Suprapubic skin (tissue), 4 donors: ENCODE measurements at regions not wholly inside any gene's neighbourhood (a gene's known extent, or its start where the extent isn't known, plus 50 kb on each side); places are given as distances from the start of the nearest gene placed in this dataset.

ENCODE experiments used
- DNase-seq, 2 donors: peaks; one replicate each; pipeline ENCODE4 v3.0.0-alpha.2; 2019; ENCODE audit warnings: low spot score in 2 of 2
- H3K27ac ChIP-seq: fragments of 200-600 bp; sonication (generic); one replicate; pipeline ENCODE4 v1.5.1; 2019
- H3K27me3 ChIP-seq: fragments of 200-600 bp; sonication (generic); one replicate; pipeline ENCODE4 v1.5.1; 2019
- H3K36me3 ChIP-seq: fragments of 200-600 bp; sonication (generic); one replicate; pipeline ENCODE4 v1.5.1; 2019
- H3K4me1 ChIP-seq: fragments of 200-600 bp; sonication (generic); one replicate; pipeline ENCODE4 v1.5.1; 2019
- H3K4me3 ChIP-seq: fragments of 200-600 bp; sonication (generic); one replicate; pipeline ENCODE4 v1.5.1; 2019; ENCODE audit warnings: mild to moderate bottlenecking
- H3K9me3 ChIP-seq: fragments of 200-600 bp; sonication (generic); one replicate; pipeline ENCODE4 v1.5.1; 2019
- EP300 ChIP-seq: sonication (generic); formaldehyde crosslinking; IDR thresholded peaks from one replicate; pipeline ENCODE4 v1.6.1; 2017; ENCODE audit warnings: antibody characterized with exemption
- POLR2A ChIP-seq, 2 donors: fragments of 450-650 bp; IDR thresholded peaks; one replicate each; pipeline ENCODE4 v1.6.1; 2017; ENCODE audit warnings: antibody characterized with exemption in 2 of 2, mild to moderate bottlenecking in 2 of 2, moderate library complexity in 2 of 2
- POLR2AphosphoS5 ChIP-seq, 3 donors: sonication (generic); formaldehyde crosslinking; IDR thresholded peaks; one replicate each; pipeline ENCODE4 v1.6.1; 2017; ENCODE audit warnings: antibody characterized with exemption in 3 of 3
- WGBS: methylation state at CpG from one replicate; pipeline ENCODE4 v1.1.5; 2018; 5-methylcytosine and 5-hydroxymethylcytosine counted together
- TF ChIP-seq, protein P1 (sequence below), 2 donors: fragments of 200-600 bp in 1 of 2; fragments of 450-650 bp in 1 of 2; sonication (generic) in 1 of 2; IDR thresholded peaks; one replicate each; pipeline ENCODE4 v1.5.1; 2016 to 2019; ENCODE audit warnings: antibody characterized with exemption in 2 of 2, mild to moderate bottlenecking in 1 of 2, moderate library complexity in 1 of 2

DNA sequence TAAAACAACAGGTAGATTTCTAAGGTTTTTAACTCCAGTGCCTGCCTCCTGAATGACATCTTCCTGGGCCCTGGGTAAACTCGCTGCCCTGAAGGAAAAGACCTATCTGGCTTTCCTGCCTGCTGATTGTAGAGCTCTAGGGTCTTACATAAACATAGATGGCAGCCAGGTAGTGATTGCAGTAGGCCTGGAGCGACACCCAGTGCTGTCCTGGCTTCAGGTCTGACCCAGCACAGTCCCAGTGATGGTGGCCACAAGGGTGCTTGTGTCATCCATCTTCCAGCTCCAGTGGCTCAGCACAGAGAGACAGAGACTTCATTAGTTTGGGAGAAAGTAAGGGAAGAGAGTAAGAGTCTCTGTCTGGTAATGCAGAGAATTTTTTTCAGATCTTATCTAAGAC lies 542.9 kb upstream of the IMPG1 start:
- H3K4me3 ChIP-seq = no peak overlapping the region
- no peaks in the 10 kb centered on the region for H3K4me1 ChIP-seq
- no peaks in the 10 kb centered on the region for H3K9me3 ChIP-seq
- no peaks in the 10 kb centered on the region for H3K27me3 ChIP-seq
- H3K36me3 ChIP-seq = no peaks in the 10 kb centered on the region
- TF ChIP-seq POLR2A (IDR thresholded peaks at IDR 0.05) (no peak), POLR2AphosphoS5 (IDR thresholded peaks at IDR 0.05) (no peak), EP300 (no peak)
- TF ChIP-seq, protein P1, sequence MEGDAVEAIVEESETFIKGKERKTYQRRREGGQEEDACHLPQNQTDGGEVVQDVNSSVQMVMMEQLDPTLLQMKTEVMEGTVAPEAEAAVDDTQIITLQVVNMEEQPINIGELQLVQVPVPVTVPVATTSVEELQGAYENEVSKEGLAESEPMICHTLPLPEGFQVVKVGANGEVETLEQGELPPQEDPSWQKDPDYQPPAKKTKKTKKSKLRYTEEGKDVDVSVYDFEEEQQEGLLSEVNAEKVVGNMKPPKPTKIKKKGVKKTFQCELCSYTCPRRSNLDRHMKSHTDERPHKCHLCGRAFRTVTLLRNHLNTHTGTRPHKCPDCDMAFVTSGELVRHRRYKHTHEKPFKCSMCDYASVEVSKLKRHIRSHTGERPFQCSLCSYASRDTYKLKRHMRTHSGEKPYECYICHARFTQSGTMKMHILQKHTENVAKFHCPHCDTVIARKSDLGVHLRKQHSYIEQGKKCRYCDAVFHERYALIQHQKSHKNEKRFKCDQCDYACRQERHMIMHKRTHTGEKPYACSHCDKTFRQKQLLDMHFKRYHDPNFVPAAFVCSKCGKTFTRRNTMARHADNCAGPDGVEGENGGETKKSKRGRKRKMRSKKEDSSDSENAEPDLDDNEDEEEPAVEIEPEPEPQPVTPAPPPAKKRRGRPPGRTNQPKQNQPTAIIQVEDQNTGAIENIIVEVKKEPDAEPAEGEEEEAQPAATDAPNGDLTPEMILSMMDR (IDR thresholded peaks at IDR 0.05) = no peak
- WGBS = 97% methylated on average over 2 of the region's 2 CpGs
- DNase-seq = no peak
- no peak overlapping the region for H3K27ac ChIP-seq

DNA sequence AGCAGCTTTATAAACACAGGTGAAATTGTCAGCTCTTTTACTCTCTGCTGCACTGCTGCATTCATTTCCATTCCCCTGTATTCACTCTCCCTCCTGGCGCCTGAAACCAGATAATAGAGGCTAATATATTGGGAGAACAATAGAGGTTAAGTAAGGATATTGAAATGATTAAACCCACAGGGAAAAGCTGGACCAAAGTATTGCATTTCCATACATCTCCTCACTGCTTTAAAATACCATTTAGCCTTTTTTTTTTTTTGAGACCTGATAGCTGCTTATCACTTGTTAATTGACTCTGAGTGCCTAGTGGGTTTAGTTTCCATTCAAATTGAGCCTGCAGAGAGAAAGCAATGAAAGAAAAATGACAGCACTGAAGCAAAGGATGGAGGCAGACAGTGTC lies 540.5 kb upstream of the IMPG1 start:
- H3K36me3 ChIP-seq = no peaks in the 10 kb centered on the region
- H3K27me3 ChIP-seq = no peaks in the 10 kb centered on the region
- TF ChIP-seq POLR2AphosphoS5 (IDR thresholded peaks at IDR 0.05) (no peak), POLR2A (IDR thresholded peaks at IDR 0.05) (no peak), EP300 (no peak)
- TF ChIP-seq, protein P1 (IDR thresholded peaks at IDR 0.05) = no peak
- no peak overlapping the region for H3K4me3 ChIP-seq
- WGBS = 61% methylated on average over 1 of the region's 1 CpG
- no peaks in the 10 kb centered on the region for H3K9me3 ChIP-seq
- no peak overlapping the region for H3K27ac ChIP-seq
- no peak for DNase-seq
- no peaks in the 10 kb centered on the region for H3K4me1 ChIP-seq

DNA sequence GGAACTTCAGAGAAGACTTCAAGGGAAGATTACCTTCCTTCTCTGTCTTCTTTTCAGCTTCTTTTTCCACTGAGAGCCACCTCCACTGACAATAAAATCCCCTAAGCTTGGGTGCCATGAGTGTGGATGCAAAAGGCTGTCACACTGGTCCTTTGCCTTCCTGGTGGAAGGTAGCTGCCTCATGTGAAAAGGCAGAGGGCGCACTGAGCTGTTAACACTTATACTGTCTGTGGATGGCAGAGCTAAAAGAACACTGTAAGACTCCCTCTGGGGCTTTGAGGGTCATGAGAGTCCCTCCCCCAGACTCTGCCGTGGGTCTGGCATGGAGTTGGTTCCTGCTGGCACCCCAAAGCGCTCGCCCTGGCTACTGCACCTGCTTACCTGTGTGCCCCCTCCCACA lies 536.7 kb upstream of the IMPG1 start:
- H3K27ac ChIP-seq = no peak overlapping the region
- WGBS = 100% methylated on average over 2 of the region's 4 CpGs
- H3K4me3 ChIP-seq = no peak overlapping the region
- no peak for TF ChIP-seq EP300
- H3K9me3 ChIP-seq = no peaks in the 10 kb centered on the region
- no peak for DNase-seq
- H3K27me3 ChIP-seq = no peaks in the 10 kb centered on the region
- H3K4me1 ChIP-seq = no peaks in the 10 kb centered on the region
- H3K36me3 ChIP-seq = no peaks in the 10 kb centered on the region

DNA sequence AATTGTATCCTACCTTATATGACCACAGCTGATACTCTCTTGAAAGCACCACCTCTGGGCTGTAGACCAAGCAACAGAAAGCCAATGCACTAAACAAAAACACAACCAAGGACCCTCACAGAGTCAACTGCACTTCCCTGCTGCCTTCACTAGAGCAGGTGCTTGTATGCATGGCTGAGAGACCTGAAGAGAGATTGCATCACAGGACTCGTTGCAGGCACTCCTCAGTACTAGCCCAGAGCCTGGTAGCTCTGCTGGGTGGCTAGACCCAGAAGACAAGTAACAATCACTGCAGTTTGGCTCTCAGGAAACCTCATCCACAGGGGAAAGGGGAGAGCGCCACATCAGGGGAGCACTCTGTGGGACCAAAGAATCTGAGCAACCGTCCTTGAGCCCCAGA lies 521.6 kb upstream of the IMPG1 start:
- 65% methylated on average over 3 of the region's 3 CpGs for WGBS
- no peak for DNase-seq

DNA sequence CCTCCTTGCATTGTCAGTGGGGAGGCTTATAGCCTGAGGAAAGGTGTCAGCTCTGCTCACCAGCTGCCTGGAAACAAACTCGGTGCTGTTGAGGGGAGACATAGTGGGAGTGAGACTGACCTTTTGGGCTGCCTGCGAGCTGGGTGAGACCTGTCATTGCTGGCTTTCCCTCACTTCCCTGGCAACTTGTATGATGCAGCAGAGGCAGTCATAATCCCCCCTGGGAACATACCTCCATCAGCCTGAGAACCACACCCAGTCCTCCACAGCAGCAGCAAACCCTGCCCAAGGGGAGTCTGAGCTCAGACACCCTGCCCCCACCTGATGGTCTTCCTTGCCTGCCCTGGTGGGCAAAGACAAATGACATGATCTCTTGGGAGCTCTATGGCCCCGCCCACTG lies 521.2 kb upstream of the IMPG1 start:
- 100% methylated on average over 1 of the region's 3 CpGs for WGBS
- TF ChIP-seq, protein P1 (IDR thresholded peaks at IDR 0.05) = no peak
- no peak for TF ChIP-seq POLR2AphosphoS5 (IDR thresholded peaks at IDR 0.05)
- no peak for TF ChIP-seq EP300
- Histone ChIP-seq H3K4me1 (no peaks in the 10 kb centered on the region), H3K9me3 (no peaks in the 10 kb centered on the region), H3K27ac (no peak overlapping the region), H3K4me3 (no peak overlapping the region), H3K36me3 (no peaks in the 10 kb centered on the region), H3K27me3 (no peaks in the 10 kb centered on the region)
- no peak for DNase-seq

More for the DNA sequence above, 521.6 kb upstream of the IMPG1 start:
- Histone ChIP-seq H3K27ac (no peak overlapping the region), H3K27me3 (no peaks in the 10 kb centered on the region), H3K36me3 (no peaks in the 10 kb centered on the region), H3K4me3 (no peak overlapping the region), H3K4me1 (no peaks in the 10 kb centered on the region), H3K9me3 (no peaks in the 10 kb centered on the region)
- TF ChIP-seq POLR2A (IDR thresholded peaks at IDR 0.05) (no peak), POLR2AphosphoS5 (IDR thresholded peaks at IDR 0.05) (no peak), EP300 (no peak)
- TF ChIP-seq, protein P1 (IDR thresholded peaks at IDR 0.05) = no peak

DNA sequence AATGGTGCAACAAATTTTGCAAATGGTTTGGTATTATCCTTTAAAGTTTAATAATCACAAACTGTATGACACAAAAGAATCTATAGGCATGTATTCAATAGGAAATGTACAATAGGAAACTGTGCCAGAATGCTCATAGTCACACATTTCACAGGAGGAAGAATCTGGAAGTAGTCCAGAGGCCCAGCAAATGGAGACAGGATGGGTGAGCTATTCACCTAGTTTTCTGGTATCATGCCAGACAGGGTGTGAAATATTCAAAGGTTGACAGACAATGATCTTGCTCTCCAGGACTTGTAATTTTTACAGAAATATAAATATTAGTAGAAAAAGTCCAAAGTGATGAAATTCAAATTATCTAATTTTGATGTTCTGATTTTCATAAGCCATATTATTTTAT lies 520.1 kb upstream of the IMPG1 start:
- Histone ChIP-seq H3K27ac (no peak overlapping the region), H3K27me3 (no peaks in the 10 kb centered on the region), H3K4me1 (no peaks in the 10 kb centered on the region), H3K36me3 (no peaks in the 10 kb centered on the region), H3K4me3 (no peak overlapping the region), H3K9me3 (no peaks in the 10 kb centered on the region)
- TF ChIP-seq EP300 (no peak), POLR2A (IDR thresholded peaks at IDR 0.05) (no peak), POLR2AphosphoS5 (IDR thresholded peaks at IDR 0.05) (no peak)
- TF ChIP-seq, protein P1 (IDR thresholded peaks at IDR 0.05) = no peak
- no peak for DNase-seq
